Mesendoderm (in vitro differentiated cells): ENCODE measurements at regions not wholly inside any gene's neighbourhood (a gene's known extent, or its start where the extent isn't known, plus 50 kb on each side); places are given as distances from the start of the nearest gene placed in this dataset.
A peak's percentile ranks its signal among the peaks of the same experiment; 100 is the strongest.

Experiments
- DNase-seq: peaks from one replicate; pipeline ENCODE4 v3.0.0; 2013
- H2AK5ac ChIP-seq: 2 replicates; pipeline ENCODE4 v1.6.1; 2013; ENCODE audit warnings: low read length, inconsistent platforms
- H2BK120ac ChIP-seq: 2 replicates; pipeline ENCODE4 v1.6.1; 2013; ENCODE audit warnings: low read depth, mild to moderate bottlenecking, low read length, moderate library complexity, mixed read lengths
- H2BK15ac ChIP-seq: replicated peaks from 2 replicates; pipeline ENCODE4 v1.6.1; 2013; ENCODE audit warnings: low read depth, mild to moderate bottlenecking, moderate library complexity
- H2BK5ac ChIP-seq: 2 replicates; pipeline ENCODE4 v1.6.1; 2013; ENCODE audit warnings: low read length, inconsistent platforms
- H3K18ac ChIP-seq: 2 replicates; pipeline ENCODE4 v1.6.1; 2013; ENCODE audit warnings: mild to moderate bottlenecking, low read length, mixed read lengths
- H3K23ac ChIP-seq: one replicate; pipeline ENCODE4 v1.6.1; 2013; ENCODE audit warnings: low read length
- H3K27ac ChIP-seq: 2 replicates; pipeline ENCODE4 v1.5.1; 2013; ENCODE audit warnings: low read depth, mild to moderate bottlenecking, inconsistent platforms, low read length, moderate library complexity
- H3K27me3 ChIP-seq: 2 replicates; pipeline ENCODE4 v1.6.1; 2013; ENCODE audit warnings: low read length, control low read depth, mild to moderate bottlenecking, inconsistent platforms; ENCODE audit not compliant: insufficient read depth, poor library complexity
- H3K36me3 ChIP-seq: 2 replicates; pipeline ENCODE4 v1.6.1; 2013; ENCODE audit warnings: low read length, inconsistent platforms; ENCODE audit not compliant: control insufficient read depth, insufficient read depth
- H3K4ac ChIP-seq: one replicate; pipeline ENCODE4 v1.6.1; 2013; ENCODE audit warnings: low read depth, mild to moderate bottlenecking, low read length, moderate library complexity
- H3K4me1 ChIP-seq: 2 replicates; pipeline ENCODE4 v1.6.1; 2013; ENCODE audit warnings: low read depth, low read length, inconsistent platforms; ENCODE audit not compliant: control insufficient read depth
- H3K4me2 ChIP-seq: 2 replicates; pipeline ENCODE4 v1.6.1; 2013; ENCODE audit warnings: low read length
- H3K4me3 ChIP-seq: 2 replicates; pipeline ENCODE4 v1.5.1; 2013; ENCODE audit warnings: mild to moderate bottlenecking, low read length
- H3K56ac ChIP-seq: one replicate; pipeline ENCODE4 v1.6.1; 2013; ENCODE audit warnings: low read length
- H3K79me1 ChIP-seq: 2 replicates; pipeline ENCODE4 v1.6.1; 2013; ENCODE audit warnings: low read length, inconsistent platforms
- H3K79me2 ChIP-seq: 2 replicates; pipeline ENCODE4 v1.6.1; 2013; ENCODE audit warnings: mild to moderate bottlenecking, low read length; ENCODE audit not compliant: control insufficient read depth, insufficient read depth
- H3K9ac ChIP-seq: 2 replicates; pipeline ENCODE4 v1.6.1; 2013; ENCODE audit warnings: low read length, inconsistent platforms
- H4K5ac ChIP-seq: one replicate; pipeline ENCODE4 v1.6.1; 2013; ENCODE audit warnings: low read length
- H4K8ac ChIP-seq: one replicate; pipeline ENCODE4 v1.6.1; 2013; ENCODE audit warnings: low read depth, mild to moderate bottlenecking, control low read depth, low read length, moderate library complexity
- WGBS: extraction: QIAGEN DNeasy Blood & Tissue Kit; methylation state at CpG from one replicate; pipeline ENCODE4 v1.1.7; 2013; ENCODE audit warnings: low lambda C conversion rate, missing lambda C conversion rate; ENCODE audit not compliant: insufficient coverage; ENCODE audit errors: extremely low coverage; 5-methylcytosine and 5-hydroxymethylcytosine counted together

GRCh38 chr1:65067491-65068201, 80.4 kb upstream of the AK4 start:
- Histone ChIP-seq H3K27ac (peak overlapping the region; percentile 71), H3K79me1 (no peaks in the 10 kb centered on the region), H3K4me2 (peak overlapping the region; percentile 61), H3K4ac (peak overlapping the region; percentile 38), H3K4me3 (peak overlapping the region; percentile 77), H3K27me3 (no peaks in the 10 kb centered on the region), H3K79me2 (peaks cover 7% of the 10 kb centered on the region), H4K5ac (no peak overlapping the region), H2BK5ac (peak overlapping the region; percentile 59), H2AK5ac (no peak overlapping the region), H3K18ac (peak overlapping the region; percentile 57), H2BK15ac (no peak overlapping the region), H4K8ac (peak overlapping the region; percentile 82), H2BK120ac (no peak overlapping the region), H3K4me1 (peaks cover 2% of the 10 kb centered on the region), H3K23ac (peak overlapping the region; percentile 66), H3K9ac (peak overlapping the region; percentile 86), H3K36me3 (no peaks in the 10 kb centered on the region), H3K56ac (peak overlapping the region; percentile 97)
- no CpG with 5 or more reads among the region's 61 CpGs for WGBS
- DNase-seq = peak; percentile 89

- no peak overlapping the region for H3K27ac ChIP-seq
- H2BK120ac ChIP-seq = no peak overlapping the region
- WGBS = no CpG with 5 or more reads among the region's 20 CpGs
Observed at GRCh38 chr1:65068202-65069010, 79.6 kb upstream of the AK4 start.

GRCh38 chr1:65069011-65069565, 78.9 kb upstream of the AK4 start:
- Histone ChIP-seq H3K18ac (no peak overlapping the region), H3K36me3 (no peaks in the 10 kb centered on the region), H3K23ac (no peak overlapping the region), H3K79me2 (peaks cover 6% of the 10 kb centered on the region), H2AK5ac (no peak overlapping the region), H4K5ac (no peak overlapping the region), H2BK5ac (no peak overlapping the region), H2BK15ac (no peak overlapping the region), H3K27ac (no peak overlapping the region), H3K9ac (no peak overlapping the region), H3K27me3 (no peaks in the 10 kb centered on the region), H2BK120ac (no peak overlapping the region), H4K8ac (no peak overlapping the region), H3K56ac (no peak overlapping the region), H3K4me2 (no peak overlapping the region), H3K79me1 (no peaks in the 10 kb centered on the region), H3K4ac (no peak overlapping the region), H3K4me1 (peaks cover 2% of the 10 kb centered on the region), H3K4me3 (no peak overlapping the region)
- DNase-seq = no peak
- WGBS = no CpG with 5 or more reads among the region's 6 CpGs

More at GRCh38 chr1:65068202-65069010, 79.6 kb upstream of the AK4 start:
- Histone ChIP-seq H3K23ac (no peak overlapping the region), H3K79me2 (peaks cover 7% of the 10 kb centered on the region), H3K4me2 (peak overlapping the region; percentile 61), H3K4me3 (peak overlapping the region; percentile 77), H3K56ac (peak overlapping the region; percentile 95), H4K8ac (no peak overlapping the region), H3K4ac (no peak overlapping the region), H2BK15ac (no peak overlapping the region), H3K79me1 (no peaks in the 10 kb centered on the region), H4K5ac (no peak overlapping the region), H3K36me3 (no peaks in the 10 kb centered on the region), H3K18ac (no peak overlapping the region), H3K9ac (peak overlapping the region; percentile 85), H2BK5ac (no peak overlapping the region), H3K27me3 (no peaks in the 10 kb centered on the region), H2AK5ac (no peak overlapping the region), H3K4me1 (peaks cover 2% of the 10 kb centered on the region)
- DNase-seq = peak; percentile 13

GRCh38 chr1:65072845-65073244, 75.2 kb upstream of the AK4 start:
- H2BK120ac ChIP-seq = no peak overlapping the region
- H3K9ac ChIP-seq = no peak overlapping the region
- H3K4me2 ChIP-seq = no peak overlapping the region
- H4K8ac ChIP-seq = no peak overlapping the region
- H2BK5ac ChIP-seq = no peak overlapping the region
- no peak overlapping the region for H3K4ac ChIP-seq
- no CpG with 5 or more reads among the region's 3 CpGs for WGBS
- peaks cover 2% of the 10 kb centered on the region for H3K4me1 ChIP-seq
- no peak for DNase-seq
- no peak overlapping the region for H3K4me3 ChIP-seq
- no peaks in the 10 kb centered on the region for H3K79me2 ChIP-seq
- no peaks in the 10 kb centered on the region for H3K27me3 ChIP-seq
- H2AK5ac ChIP-seq = no peak overlapping the region
- H3K18ac ChIP-seq = no peak overlapping the region
- H3K27ac ChIP-seq = no peak overlapping the region
- H3K23ac ChIP-seq = no peak overlapping the region
- H3K56ac ChIP-seq = no peak overlapping the region
- no peaks in the 10 kb centered on the region for H3K36me3 ChIP-seq
- no peak overlapping the region for H4K5ac ChIP-seq
- H3K79me1 ChIP-seq = no peaks in the 10 kb centered on the region
- H2BK15ac ChIP-seq = no peak overlapping the region

GRCh38 chr1:65075123-65075976, 72.7 kb upstream of the AK4 start:
- no peaks in the 10 kb centered on the region for H3K4me1 ChIP-seq
- no peak overlapping the region for H3K23ac ChIP-seq
- H4K5ac ChIP-seq = no peak overlapping the region
- H3K36me3 ChIP-seq = no peaks in the 10 kb centered on the region
- no peaks in the 10 kb centered on the region for H3K79me1 ChIP-seq
- H3K18ac ChIP-seq = no peak overlapping the region
- no peak overlapping the region for H3K4ac ChIP-seq
- no CpG with 5 or more reads among the region's 6 CpGs for WGBS
- no peak overlapping the region for H3K27ac ChIP-seq
- no peak overlapping the region for H2BK5ac ChIP-seq
- no peak overlapping the region for H3K4me3 ChIP-seq
- no peak overlapping the region for H3K9ac ChIP-seq
- H3K56ac ChIP-seq = no peak overlapping the region
- H3K4me2 ChIP-seq = no peak overlapping the region
- no peaks in the 10 kb centered on the region for H3K79me2 ChIP-seq
- H3K27me3 ChIP-seq = no peaks in the 10 kb centered on the region
- no peak overlapping the region for H2AK5ac ChIP-seq
- H2BK15ac ChIP-seq = no peak overlapping the region
- H4K8ac ChIP-seq = no peak overlapping the region
- peak; percentile 76 for DNase-seq
- H2BK120ac ChIP-seq = no peak overlapping the region
